ENCODE measurements at regions not wholly inside any gene's neighbourhood (a gene's known extent, or its start where the extent isn't known, plus 50 kb on each side); places are given as distances from the start of the nearest gene placed in this dataset.

DNA sequence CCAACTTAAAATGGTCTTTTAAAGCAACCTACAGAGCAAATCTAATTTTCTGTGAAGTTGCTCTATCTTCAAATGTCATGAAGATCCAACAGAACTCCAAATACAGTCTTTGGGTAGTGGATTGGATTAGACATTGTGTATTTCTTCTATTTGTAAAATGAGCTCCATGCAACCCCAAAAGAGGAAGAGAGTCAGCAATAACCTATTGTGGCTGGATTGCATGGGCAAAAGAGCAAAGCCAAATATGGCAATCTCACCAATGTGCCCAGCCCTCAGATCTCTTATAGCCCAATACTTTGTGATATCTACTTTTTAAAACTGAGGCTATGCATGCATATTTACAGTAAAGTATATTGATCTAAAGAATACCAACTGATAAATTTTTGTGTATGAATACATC is 146.3 kb downstream of the TXNL1 start:
- Mint-ChIP-seq H3K4me1 (ENCODE audit: low read depth, unreplicated experiment) (no peaks in the 10 kb centered on the region), H3K27me3 (ENCODE audit: insufficient read depth, unreplicated experiment) (peaks cover 10% of the 10 kb centered on the region), H3K27ac (ENCODE audit: unreplicated experiment) (no peak overlapping the region), H3K36me3 (ENCODE audit: insufficient read depth, unreplicated experiment) (no peaks in the 10 kb centered on the region), H3K9me3 (ENCODE audit: unreplicated experiment) (no peaks in the 10 kb centered on the region), H3K4me3 (ENCODE audit: unreplicated experiment) (no peak overlapping the region)
- ChIA-PET CTCF (no interaction called here), POLR2A (no interaction called here)
- H3K4me1 ChIP-seq: no peaks in the 10 kb centered on the region
- no peak for DNase-seq
- no peaks in the 10 kb centered on the region for H3K9me3 ChIP-seq
- no TSS peak for BruUV-seq (replicated peaks)
- H3K4me3 ChIP-seq (ENCODE audit: low read depth, low read length): no peak overlapping the region
- H3K36me3 ChIP-seq (ENCODE audit: control insufficient read depth, insufficient read depth, low read length): no peaks in the 10 kb centered on the region
- intact Hi-C loops (cut with micrococcal nuclease; ENCODE audit: unreplicated experiment): no loop called here
- TF ChIP-seq, protein P1, sequence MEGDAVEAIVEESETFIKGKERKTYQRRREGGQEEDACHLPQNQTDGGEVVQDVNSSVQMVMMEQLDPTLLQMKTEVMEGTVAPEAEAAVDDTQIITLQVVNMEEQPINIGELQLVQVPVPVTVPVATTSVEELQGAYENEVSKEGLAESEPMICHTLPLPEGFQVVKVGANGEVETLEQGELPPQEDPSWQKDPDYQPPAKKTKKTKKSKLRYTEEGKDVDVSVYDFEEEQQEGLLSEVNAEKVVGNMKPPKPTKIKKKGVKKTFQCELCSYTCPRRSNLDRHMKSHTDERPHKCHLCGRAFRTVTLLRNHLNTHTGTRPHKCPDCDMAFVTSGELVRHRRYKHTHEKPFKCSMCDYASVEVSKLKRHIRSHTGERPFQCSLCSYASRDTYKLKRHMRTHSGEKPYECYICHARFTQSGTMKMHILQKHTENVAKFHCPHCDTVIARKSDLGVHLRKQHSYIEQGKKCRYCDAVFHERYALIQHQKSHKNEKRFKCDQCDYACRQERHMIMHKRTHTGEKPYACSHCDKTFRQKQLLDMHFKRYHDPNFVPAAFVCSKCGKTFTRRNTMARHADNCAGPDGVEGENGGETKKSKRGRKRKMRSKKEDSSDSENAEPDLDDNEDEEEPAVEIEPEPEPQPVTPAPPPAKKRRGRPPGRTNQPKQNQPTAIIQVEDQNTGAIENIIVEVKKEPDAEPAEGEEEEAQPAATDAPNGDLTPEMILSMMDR (IDR thresholded peaks at IDR 0.05; ENCODE audit: insufficient read depth in 1 of 2, low read depth in 1 of 2, low read length in 1 of 2, severe bottlenecking in 1 of 2, unreplicated experiment in 1 of 2): no peak
- no peaks in the 10 kb centered on the region for H3K27me3 ChIP-seq (replicated peaks; ENCODE audit: control insufficient read depth, insufficient read depth, low read length)

DNA sequence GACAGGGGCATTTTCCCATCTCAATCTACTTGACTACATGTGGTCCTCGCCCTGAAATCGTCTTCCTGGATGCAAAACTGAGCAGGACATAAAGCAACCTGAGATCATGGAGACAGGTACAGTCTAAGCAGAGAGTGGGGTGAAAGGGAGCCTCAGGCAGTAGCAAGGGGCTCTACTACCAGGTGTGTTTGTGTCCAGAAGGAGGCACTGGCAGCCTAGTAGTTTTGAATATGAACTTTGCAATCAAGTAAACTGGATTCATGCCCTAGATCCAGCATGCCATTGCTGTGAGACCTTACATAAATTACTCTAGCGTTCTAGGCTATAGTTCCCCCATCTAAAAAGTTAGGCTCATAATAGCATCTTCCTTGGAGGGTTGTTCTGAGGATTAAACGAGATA is 147.4 kb downstream of the TXNL1 start:
- no peak overlapping the region for H3K4me3 Mint-ChIP-seq (ENCODE audit: unreplicated experiment)
- H3K9me3 Mint-ChIP-seq (ENCODE audit: unreplicated experiment): no peaks in the 10 kb centered on the region
- Histone ChIP-seq H3K4me1 (no peaks in the 10 kb centered on the region), H3K4me3 (ENCODE audit: low read depth, low read length) (no peak overlapping the region), H3K27me3 (replicated peaks; ENCODE audit: control insufficient read depth, insufficient read depth, low read length) (no peaks in the 10 kb centered on the region), H3K9me3 (no peaks in the 10 kb centered on the region), H3K36me3 (ENCODE audit: control insufficient read depth, insufficient read depth, low read length) (no peaks in the 10 kb centered on the region)
- ChIA-PET CTCF (no interaction called here), POLR2A (no interaction called here)
- BruUV-seq (replicated peaks): no TSS peak
- DNase-seq: no peak
- intact Hi-C loops (cut with micrococcal nuclease; ENCODE audit: unreplicated experiment): no loop called here
- H3K27me3 Mint-ChIP-seq (ENCODE audit: insufficient read depth, unreplicated experiment): peaks cover 6% of the 10 kb centered on the region
- no peaks in the 10 kb centered on the region for H3K4me1 Mint-ChIP-seq (ENCODE audit: low read depth, unreplicated experiment)
- TF ChIP-seq, protein P1 (IDR thresholded peaks at IDR 0.05; ENCODE audit: insufficient read depth in 1 of 2, low read depth in 1 of 2, low read length in 1 of 2, severe bottlenecking in 1 of 2, unreplicated experiment in 1 of 2): no peak
- no peaks in the 10 kb centered on the region for H3K36me3 Mint-ChIP-seq (ENCODE audit: insufficient read depth, unreplicated experiment)
- H3K27ac Mint-ChIP-seq (ENCODE audit: unreplicated experiment): no peak overlapping the region

DNA sequence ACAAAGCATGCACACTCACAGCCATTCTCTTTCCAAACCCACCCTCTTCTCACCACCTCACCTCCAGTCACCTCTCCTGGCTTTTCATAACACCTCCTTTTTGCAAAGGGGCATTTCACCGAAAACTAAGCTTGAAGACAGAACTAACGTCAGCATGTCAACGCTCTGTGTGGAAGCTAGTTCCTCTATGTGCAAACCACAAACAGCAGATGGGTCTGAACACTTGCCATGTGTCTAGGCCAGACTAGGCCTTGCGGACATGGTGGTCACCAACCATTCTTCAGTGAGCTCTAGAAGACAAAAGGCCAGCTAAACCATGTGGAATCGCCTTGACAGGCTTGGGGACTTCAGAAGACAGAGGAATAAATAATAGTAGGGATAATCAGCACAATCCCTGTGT is 148.5 kb downstream of the TXNL1 start:
- intact Hi-C loops (cut with micrococcal nuclease; ENCODE audit: unreplicated experiment): no loop called here
- H3K4me3 Mint-ChIP-seq (ENCODE audit: unreplicated experiment): no peak overlapping the region
- no peak for DNase-seq

More for the DNA sequence above, 148.5 kb downstream of the TXNL1 start:
- H3K36me3 Mint-ChIP-seq (ENCODE audit: insufficient read depth, unreplicated experiment): no peaks in the 10 kb centered on the region
- peaks cover 4% of the 10 kb centered on the region for H3K27me3 Mint-ChIP-seq (ENCODE audit: insufficient read depth, unreplicated experiment)
- no peaks in the 10 kb centered on the region for H3K4me1 Mint-ChIP-seq (ENCODE audit: low read depth, unreplicated experiment)
- H3K27ac Mint-ChIP-seq (ENCODE audit: unreplicated experiment): no peak overlapping the region
- CTCF ChIA-PET: no interaction called here
- POLR2A ChIA-PET: no interaction called here
- Histone ChIP-seq H3K4me1 (no peaks in the 10 kb centered on the region), H3K9me3 (no peaks in the 10 kb centered on the region), H3K4me3 (ENCODE audit: low read depth, low read length) (no peak overlapping the region), H3K27me3 (replicated peaks; ENCODE audit: control insufficient read depth, insufficient read depth, low read length) (no peaks in the 10 kb centered on the region), H3K36me3 (ENCODE audit: control insufficient read depth, insufficient read depth, low read length) (no peaks in the 10 kb centered on the region)
- no peaks in the 10 kb centered on the region for H3K9me3 Mint-ChIP-seq (ENCODE audit: unreplicated experiment)
- BruUV-seq (replicated peaks): no TSS peak
- TF ChIP-seq, protein P1 (IDR thresholded peaks at IDR 0.05; ENCODE audit: insufficient read depth in 1 of 2, low read depth in 1 of 2, low read length in 1 of 2, severe bottlenecking in 1 of 2, unreplicated experiment in 1 of 2): no peak

Data from Caco-2 (cell line).